ENCODE measurements at regions not wholly inside any gene's neighbourhood (a gene's known extent, or its start where the extent isn't known, plus 50 kb on each side); places are given as distances from the start of the nearest gene placed in this dataset.

DNA sequence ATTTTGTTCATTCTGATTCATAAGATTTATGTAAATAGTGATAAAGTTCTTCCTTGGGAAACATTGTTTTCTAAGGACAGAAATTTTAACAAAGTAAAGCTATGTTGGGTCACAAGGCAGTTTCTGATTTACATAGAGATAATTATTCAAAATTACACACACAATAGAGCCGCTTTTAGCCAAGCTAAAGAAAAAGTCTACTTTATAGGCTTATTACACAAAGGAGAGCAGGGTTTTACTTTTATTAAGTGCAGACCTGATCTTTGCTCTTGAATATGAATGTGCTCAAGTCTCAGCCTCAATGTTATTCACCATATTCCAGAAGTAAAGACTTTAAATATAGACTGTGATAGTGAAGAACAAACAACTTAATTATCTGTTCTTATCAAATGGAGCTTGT is 787.8 kb upstream of the LINC00305 start:
- no peak overlapping the region for H3K27ac ChIP-seq (ENCODE audit: low read length)
- H3K9me3 ChIP-seq (replicated peaks; ENCODE audit: insufficient read depth, low read length): no peaks in the 10 kb centered on the region
- no peak for TF ChIP-seq EZH2 (optimal IDR thresholded peaks at IDR 0.05; ENCODE audit: low read depth, low read length)
- TF ChIP-seq, protein P1, sequence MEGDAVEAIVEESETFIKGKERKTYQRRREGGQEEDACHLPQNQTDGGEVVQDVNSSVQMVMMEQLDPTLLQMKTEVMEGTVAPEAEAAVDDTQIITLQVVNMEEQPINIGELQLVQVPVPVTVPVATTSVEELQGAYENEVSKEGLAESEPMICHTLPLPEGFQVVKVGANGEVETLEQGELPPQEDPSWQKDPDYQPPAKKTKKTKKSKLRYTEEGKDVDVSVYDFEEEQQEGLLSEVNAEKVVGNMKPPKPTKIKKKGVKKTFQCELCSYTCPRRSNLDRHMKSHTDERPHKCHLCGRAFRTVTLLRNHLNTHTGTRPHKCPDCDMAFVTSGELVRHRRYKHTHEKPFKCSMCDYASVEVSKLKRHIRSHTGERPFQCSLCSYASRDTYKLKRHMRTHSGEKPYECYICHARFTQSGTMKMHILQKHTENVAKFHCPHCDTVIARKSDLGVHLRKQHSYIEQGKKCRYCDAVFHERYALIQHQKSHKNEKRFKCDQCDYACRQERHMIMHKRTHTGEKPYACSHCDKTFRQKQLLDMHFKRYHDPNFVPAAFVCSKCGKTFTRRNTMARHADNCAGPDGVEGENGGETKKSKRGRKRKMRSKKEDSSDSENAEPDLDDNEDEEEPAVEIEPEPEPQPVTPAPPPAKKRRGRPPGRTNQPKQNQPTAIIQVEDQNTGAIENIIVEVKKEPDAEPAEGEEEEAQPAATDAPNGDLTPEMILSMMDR (IDR thresholded peaks at IDR 0.05; ENCODE audit: low read length): no peak
- no peaks in the 10 kb centered on the region for H3K4me1 ChIP-seq (ENCODE audit: low read length)
- H3K79me2 ChIP-seq (ENCODE audit: low read length): no peaks in the 10 kb centered on the region
- no peaks in the 10 kb centered on the region for H3F3A ChIP-seq (ENCODE audit: insufficient read depth, low read length)
- H3K4me3 ChIP-seq (ENCODE audit: low read length): no peak overlapping the region
- H3K27me3 ChIP-seq (replicated peaks; ENCODE audit: insufficient read depth, low read length): no peaks in the 10 kb centered on the region
- no peak overlapping the region for H3K4me2 ChIP-seq (ENCODE audit: low read depth, low read length)
- DNase-seq: no peak
- no peaks in the 10 kb centered on the region for H3K9me2 ChIP-seq (replicated peaks; ENCODE audit: insufficient read depth, low read length)
- no peaks in the 10 kb centered on the region for H3K36me3 ChIP-seq (replicated peaks; ENCODE audit: insufficient read depth, low read length)
- H4K20me1 ChIP-seq (ENCODE audit: insufficient read depth, low read length): no peaks in the 10 kb centered on the region
- no peak overlapping the region for H2AFZ ChIP-seq (ENCODE audit: low read length)
- H3K9ac ChIP-seq (ENCODE audit: low read length): no peak overlapping the region

DNA sequence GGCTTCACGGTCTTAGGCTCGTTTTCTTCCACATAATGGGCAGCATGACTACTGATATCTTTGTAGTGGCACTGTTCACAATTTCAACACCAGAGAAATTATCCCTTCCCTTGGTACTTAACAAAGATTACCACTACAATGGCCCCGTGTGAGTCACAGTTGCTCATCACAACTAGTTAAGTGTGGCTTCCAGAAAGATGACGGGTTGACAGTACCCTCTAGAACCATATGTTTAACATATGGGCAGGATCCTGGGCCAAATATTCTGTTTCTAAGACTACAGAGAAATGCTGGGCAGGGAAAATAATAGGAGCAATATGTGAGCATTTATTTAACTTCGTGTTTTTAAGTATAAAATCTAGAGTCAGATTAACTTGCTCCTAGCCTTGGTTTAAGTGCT is 780.1 kb upstream of the LINC00305 start:
- Histone ChIP-seq H3F3A (ENCODE audit: insufficient read depth, low read length) (no peaks in the 10 kb centered on the region), H4K20me1 (ENCODE audit: insufficient read depth, low read length) (no peaks in the 10 kb centered on the region), H3K9ac (ENCODE audit: low read length) (no peak overlapping the region), H3K9me2 (replicated peaks; ENCODE audit: insufficient read depth, low read length) (no peaks in the 10 kb centered on the region), H3K36me3 (replicated peaks; ENCODE audit: insufficient read depth, low read length) (no peaks in the 10 kb centered on the region), H3K4me2 (ENCODE audit: low read depth, low read length) (no peak overlapping the region), H3K27me3 (replicated peaks; ENCODE audit: insufficient read depth, low read length) (no peaks in the 10 kb centered on the region), H3K27ac (ENCODE audit: low read length) (no peak overlapping the region), H2AFZ (ENCODE audit: low read length) (no peak overlapping the region), H3K9me3 (replicated peaks; ENCODE audit: insufficient read depth, low read length) (no peaks in the 10 kb centered on the region), H3K79me2 (ENCODE audit: low read length) (no peaks in the 10 kb centered on the region), H3K4me3 (ENCODE audit: low read length) (no peak overlapping the region), H3K4me1 (ENCODE audit: low read length) (no peaks in the 10 kb centered on the region)
- no peak for DNase-seq
- TF ChIP-seq EZH2 (optimal IDR thresholded peaks at IDR 0.05; ENCODE audit: low read depth, low read length) (no peak), EZH2phosphoT487 (IDR thresholded peaks at IDR 0.05; ENCODE audit: low read length) (no peak)
- TF ChIP-seq, protein P1 (IDR thresholded peaks at IDR 0.05; ENCODE audit: low read length): no peak

DNA sequence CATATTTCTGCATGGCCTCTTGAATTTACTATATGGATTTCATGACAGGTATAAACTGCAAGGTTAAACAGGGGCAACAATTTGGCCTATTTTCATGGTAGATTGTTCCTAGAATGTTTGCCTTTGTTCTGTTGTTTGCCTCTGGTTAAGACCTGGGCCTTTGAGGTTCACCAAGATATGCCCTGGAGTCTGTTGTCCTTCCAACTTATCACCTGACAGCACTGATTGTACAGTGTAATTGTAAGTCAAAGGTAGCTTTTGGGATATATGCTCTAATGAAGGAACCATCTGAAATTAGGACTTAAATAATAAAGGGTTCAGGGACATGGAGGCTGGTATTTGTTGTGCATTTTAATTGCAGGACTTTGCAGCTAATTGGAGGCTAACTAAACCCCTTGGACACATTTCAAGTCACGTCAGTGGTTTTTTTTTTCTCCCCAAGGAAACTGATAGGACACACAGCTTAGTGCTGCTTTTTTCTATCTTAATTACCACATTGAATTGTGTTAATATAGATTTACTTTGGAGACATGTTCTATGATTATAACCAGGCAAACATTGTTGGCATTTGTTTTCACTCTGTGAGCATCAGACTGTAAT is 771.2 kb upstream of the LINC00305 start:
- Histone ChIP-seq H2AFZ (ENCODE audit: low read length) (no peak overlapping the region), H3K9me3 (replicated peaks; ENCODE audit: insufficient read depth, low read length) (no peaks in the 10 kb centered on the region), H3K9ac (ENCODE audit: low read length) (no peak overlapping the region), H4K20me1 (ENCODE audit: insufficient read depth, low read length) (no peaks in the 10 kb centered on the region), H3K4me2 (ENCODE audit: low read depth, low read length) (no peak overlapping the region), H3F3A (ENCODE audit: insufficient read depth, low read length) (no peaks in the 10 kb centered on the region), H3K4me1 (ENCODE audit: low read length) (no peaks in the 10 kb centered on the region), H3K27me3 (replicated peaks; ENCODE audit: insufficient read depth, low read length) (no peaks in the 10 kb centered on the region), H3K27ac (ENCODE audit: low read length) (no peak overlapping the region), H3K9me2 (replicated peaks; ENCODE audit: insufficient read depth, low read length) (no peaks in the 10 kb centered on the region), H3K79me2 (ENCODE audit: low read length) (no peaks in the 10 kb centered on the region), H3K36me3 (replicated peaks; ENCODE audit: insufficient read depth, low read length) (no peaks in the 10 kb centered on the region), H3K4me3 (ENCODE audit: low read length) (no peak overlapping the region)
- DNase-seq: no peak
- TF ChIP-seq, protein P1 (IDR thresholded peaks at IDR 0.05; ENCODE audit: low read length): no peak
- TF ChIP-seq EZH2 (optimal IDR thresholded peaks at IDR 0.05; ENCODE audit: low read depth, low read length): no peak
- TF ChIP-seq EZH2phosphoT487 (IDR thresholded peaks at IDR 0.05; ENCODE audit: low read length): no peak

Measured in MM.1S (cell line).